ENCODE measurements at regions not wholly inside any gene's neighbourhood (a gene's known extent, or its start where the extent isn't known, plus 50 kb on each side); places are given as distances from the start of the nearest gene placed in this dataset.

DNA sequence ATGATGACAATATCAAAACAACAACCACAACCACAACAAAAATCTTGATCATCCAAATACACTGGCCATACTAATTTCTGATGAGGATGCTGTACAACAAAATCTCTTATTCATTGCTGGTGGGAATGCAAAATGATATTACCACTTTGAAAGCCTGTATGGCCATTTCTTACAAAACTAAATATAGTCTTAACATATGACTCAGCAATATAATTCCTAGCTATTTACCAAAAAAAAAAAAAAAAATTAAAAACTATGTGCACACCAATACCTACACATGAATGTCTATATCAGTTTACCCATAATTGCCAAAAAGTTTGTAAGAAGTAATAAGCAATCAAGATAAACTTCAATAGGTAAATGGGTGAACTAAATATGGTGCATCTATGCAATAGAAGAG is 1379.7 kb downstream of the CDH11 start:
- Mint-ChIP-seq H3K4me1 (no peaks in the 10 kb centered on the region), H3K27me3 (no peaks in the 10 kb centered on the region), H3K4me3 (no peak overlapping the region), H3K9me3 (peaks cover 8 to 59% (median 20%) of the 10 kb centered on the region in 5 donors), H3K36me3 (no peaks in the 10 kb centered on the region), H3K27ac (no peak overlapping the region)
- no peaks in the 10 kb centered on the region for H3K4me1 ChIP-seq (ENCODE audit: insufficient read depth, low read length)
- ChIA-PET POLR2A (no interaction called here), CTCF (no interaction called here)
- no peaks in the 10 kb centered on the region for H3K9me3 ChIP-seq (ENCODE audit: low read length)
- no peaks in the 10 kb centered on the region for H3K36me3 ChIP-seq (ENCODE audit: insufficient read depth, low read length)
- H3K27me3 ChIP-seq (ENCODE audit: insufficient read depth, low read length, poor library complexity, severe bottlenecking), result no peaks in the 10 kb centered on the region
- no peak overlapping the region for H3K4me3 ChIP-seq (ENCODE audit: low read length)
- no peak overlapping the region for H3K27ac ChIP-seq (ENCODE audit: low read depth, low read length)
- DNase-seq, result no peak

DNA sequence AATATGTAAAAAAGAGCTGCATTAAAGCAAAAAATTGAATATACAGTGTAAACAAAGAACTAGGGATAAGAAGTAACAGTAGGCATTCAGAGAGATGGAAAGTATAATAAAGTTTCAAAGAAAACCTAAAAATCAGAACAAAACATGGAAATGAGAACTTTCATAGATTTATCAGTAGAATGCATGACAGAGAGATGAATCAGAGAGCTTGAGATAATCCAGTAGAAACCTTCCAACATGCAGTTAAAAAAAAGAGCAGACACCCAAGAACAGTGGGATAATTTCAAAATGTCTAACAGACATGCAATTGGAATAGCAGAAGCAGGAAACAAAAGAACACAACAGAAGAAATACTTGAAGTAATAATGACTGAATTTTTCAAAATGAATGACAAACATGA is 1384.2 kb downstream of the CDH11 start:
- no peak overlapping the region for H3K27ac ChIP-seq (ENCODE audit: low read depth, low read length)
- H3K4me1 Mint-ChIP-seq, result no peaks in the 10 kb centered on the region
- H3K4me1 ChIP-seq (ENCODE audit: insufficient read depth, low read length), result no peaks in the 10 kb centered on the region
- ChIA-PET CTCF (no interaction called here), POLR2A (no interaction called here)
- no peak overlapping the region for H3K4me3 Mint-ChIP-seq
- no peak overlapping the region for H3K4me3 ChIP-seq (ENCODE audit: low read length)
- peaks cover 1 to 59% (median 21%) of the 10 kb centered on the region in 5 donors for H3K9me3 Mint-ChIP-seq
- DNase-seq, result no peak
- H3K27me3 Mint-ChIP-seq, result no peaks in the 10 kb centered on the region
- H3K27ac Mint-ChIP-seq, result no peak overlapping the region
- H3K27me3 ChIP-seq (ENCODE audit: insufficient read depth, low read length, poor library complexity, severe bottlenecking), result no peaks in the 10 kb centered on the region
- H3K36me3 Mint-ChIP-seq, result no peaks in the 10 kb centered on the region
- no peaks in the 10 kb centered on the region for H3K36me3 ChIP-seq (ENCODE audit: insufficient read depth, low read length)
- H3K9me3 ChIP-seq (ENCODE audit: low read length), result peaks cover 5% of the 10 kb centered on the region

DNA sequence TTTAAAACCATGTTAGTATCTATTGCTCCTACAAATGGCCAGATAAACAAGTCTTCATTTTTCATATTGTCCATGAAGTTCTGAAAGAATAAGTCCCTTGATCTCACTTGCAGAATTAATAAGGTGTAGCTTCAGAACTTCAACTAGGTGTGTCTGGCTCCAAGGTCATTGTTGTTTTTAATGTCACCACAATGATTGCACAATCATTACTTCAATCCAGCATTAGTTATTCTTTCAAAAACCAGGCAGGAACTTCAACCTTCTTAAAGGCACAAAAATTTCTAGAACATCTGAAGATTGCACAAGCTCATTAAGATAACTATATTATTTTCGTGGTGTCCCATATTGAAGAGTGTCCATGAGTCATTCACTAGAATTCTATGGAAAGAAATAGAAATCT is 1386.4 kb downstream of the CDH11 start:
- Histone ChIP-seq H3K9me3 (ENCODE audit: low read length) (peaks cover 9% of the 10 kb centered on the region), H3K27me3 (ENCODE audit: insufficient read depth, low read length, poor library complexity, severe bottlenecking) (no peaks in the 10 kb centered on the region), H3K4me3 (ENCODE audit: low read length) (no peak overlapping the region), H3K4me1 (ENCODE audit: insufficient read depth, low read length) (no peaks in the 10 kb centered on the region), H3K36me3 (ENCODE audit: insufficient read depth, low read length) (no peaks in the 10 kb centered on the region), H3K27ac (ENCODE audit: low read depth, low read length) (no peak overlapping the region)
- H3K27me3 Mint-ChIP-seq, result no peaks in the 10 kb centered on the region
- DNase-seq, result no peak
- no peaks in the 10 kb centered on the region for H3K4me1 Mint-ChIP-seq
- H3K27ac Mint-ChIP-seq, result no peak overlapping the region
- ChIA-PET CTCF (no interaction called here), POLR2A (no interaction called here)
- H3K36me3 Mint-ChIP-seq, result no peaks in the 10 kb centered on the region
- no peak overlapping the region for H3K4me3 Mint-ChIP-seq
- H3K9me3 Mint-ChIP-seq, result peaks cover 4 to 67% (median 19%) of the 10 kb centered on the region in 5 donors

DNA sequence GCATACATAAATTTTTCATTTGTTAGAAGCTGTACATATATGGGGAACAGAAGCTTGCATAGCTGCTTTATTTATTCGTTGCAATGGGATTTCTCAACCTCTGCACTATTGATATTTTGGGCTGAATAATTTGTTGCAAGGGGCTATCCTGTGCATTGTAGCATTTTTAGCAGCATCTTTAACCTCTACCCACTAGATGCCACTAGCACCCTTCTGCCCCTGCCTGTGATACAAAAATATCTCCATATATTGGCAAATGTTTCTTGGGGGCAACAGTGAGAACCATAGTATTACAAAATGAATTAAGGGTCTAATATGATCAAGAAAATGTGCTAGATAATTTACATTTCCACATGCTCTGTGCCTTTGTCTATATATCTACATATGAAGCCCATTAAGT is 1401.0 kb downstream of the CDH11 start:
- H3K4me1 ChIP-seq (ENCODE audit: insufficient read depth, low read length), result no peaks in the 10 kb centered on the region
- no peaks in the 10 kb centered on the region for H3K27me3 Mint-ChIP-seq
- no peak overlapping the region for H3K4me3 Mint-ChIP-seq
- no peaks in the 10 kb centered on the region for H3K4me1 Mint-ChIP-seq
- no peaks in the 10 kb centered on the region for H3K36me3 Mint-ChIP-seq
- no peak overlapping the region for H3K27ac Mint-ChIP-seq
- H3K27me3 ChIP-seq (ENCODE audit: insufficient read depth, low read length, poor library complexity, severe bottlenecking), result no peaks in the 10 kb centered on the region
- H3K9me3 ChIP-seq (ENCODE audit: low read length), result no peaks in the 10 kb centered on the region
- POLR2A ChIA-PET, result no interaction called here
- no peaks in the 10 kb centered on the region for H3K36me3 ChIP-seq (ENCODE audit: insufficient read depth, low read length)
- no peak overlapping the region for H3K27ac ChIP-seq (ENCODE audit: low read depth, low read length)
- CTCF ChIA-PET, result no interaction called here
- no peak overlapping the region for H3K4me3 ChIP-seq (ENCODE audit: low read length)
- no peak for DNase-seq
- H3K9me3 Mint-ChIP-seq, result peaks cover 10 to 48% (median 20%) of the 10 kb centered on the region in 5 donors

DNA sequence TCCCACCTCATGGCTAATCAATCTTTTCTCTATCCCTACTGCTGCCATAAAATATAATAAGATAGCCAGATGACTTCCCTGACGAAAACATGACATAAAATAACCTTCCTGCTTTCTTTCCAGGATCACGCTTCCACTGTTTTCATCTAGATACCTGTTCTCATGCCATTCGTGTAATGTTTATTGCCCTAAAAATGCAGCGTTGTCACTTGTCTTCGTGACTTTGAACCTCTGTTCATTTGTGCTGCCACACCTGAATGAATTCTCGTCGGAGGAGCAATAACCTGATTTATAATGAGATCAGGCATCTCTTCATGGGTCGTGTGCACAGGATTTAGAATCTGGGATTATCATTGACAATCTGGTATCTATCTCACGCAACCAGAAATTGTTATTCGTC is 1401.9 kb downstream of the CDH11 start:
- Histone ChIP-seq H3K4me1 (ENCODE audit: insufficient read depth, low read length) (no peaks in the 10 kb centered on the region), H3K4me3 (ENCODE audit: low read length) (no peak overlapping the region), H3K36me3 (ENCODE audit: insufficient read depth, low read length) (no peaks in the 10 kb centered on the region), H3K27ac (ENCODE audit: low read depth, low read length) (no peak overlapping the region), H3K9me3 (ENCODE audit: low read length) (no peaks in the 10 kb centered on the region), H3K27me3 (ENCODE audit: insufficient read depth, low read length, poor library complexity, severe bottlenecking) (no peaks in the 10 kb centered on the region)
- H3K9me3 Mint-ChIP-seq, result peaks cover 12 to 47% (median 26%) of the 10 kb centered on the region in 5 donors
- POLR2A ChIA-PET, result no interaction called here
- no peak for DNase-seq
- H3K27me3 Mint-ChIP-seq, result no peaks in the 10 kb centered on the region
- CTCF ChIA-PET, result no interaction called here
- no peaks in the 10 kb centered on the region for H3K4me1 Mint-ChIP-seq
- no peak overlapping the region for H3K4me3 Mint-ChIP-seq
- no peak overlapping the region for H3K27ac Mint-ChIP-seq
- no peaks in the 10 kb centered on the region for H3K36me3 Mint-ChIP-seq

DNA sequence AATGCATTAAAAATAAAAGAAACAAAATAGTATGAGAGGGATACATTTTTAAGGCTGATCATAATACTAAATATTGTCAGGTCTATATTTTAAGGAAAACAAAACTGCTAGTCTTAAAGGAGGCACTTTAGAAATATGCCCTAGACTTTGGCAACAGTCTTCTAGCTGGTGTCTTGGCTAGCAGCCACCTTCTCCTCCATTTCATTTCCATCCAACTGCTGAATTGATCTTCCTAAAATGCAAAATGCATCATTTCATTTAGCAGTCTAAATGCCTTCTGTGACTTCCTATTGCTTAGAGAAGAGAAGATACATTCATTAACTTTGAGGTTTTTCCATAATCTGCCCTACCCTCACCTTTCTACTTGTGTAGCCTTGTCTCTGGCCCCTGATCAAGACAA is 1404.1 kb downstream of the CDH11 start:
- Mint-ChIP-seq H3K36me3 (no peaks in the 10 kb centered on the region), H3K9me3 (peaks cover 12 to 49% (median 30%) of the 10 kb centered on the region in 5 donors), H3K27me3 (no peaks in the 10 kb centered on the region), H3K4me1 (no peaks in the 10 kb centered on the region), H3K27ac (peak overlapping the region in 1 of 8 donors; percentile 16), H3K4me3 (no peak overlapping the region)
- Histone ChIP-seq H3K27ac (ENCODE audit: low read depth, low read length) (no peak overlapping the region), H3K4me1 (ENCODE audit: insufficient read depth, low read length) (no peaks in the 10 kb centered on the region), H3K36me3 (ENCODE audit: insufficient read depth, low read length) (no peaks in the 10 kb centered on the region), H3K4me3 (ENCODE audit: low read length) (no peak overlapping the region), H3K27me3 (ENCODE audit: insufficient read depth, low read length, poor library complexity, severe bottlenecking) (no peaks in the 10 kb centered on the region), H3K9me3 (ENCODE audit: low read length) (no peaks in the 10 kb centered on the region)
- no peak for DNase-seq
- CTCF ChIA-PET, result no interaction called here
- POLR2A ChIA-PET, result no interaction called here

DNA sequence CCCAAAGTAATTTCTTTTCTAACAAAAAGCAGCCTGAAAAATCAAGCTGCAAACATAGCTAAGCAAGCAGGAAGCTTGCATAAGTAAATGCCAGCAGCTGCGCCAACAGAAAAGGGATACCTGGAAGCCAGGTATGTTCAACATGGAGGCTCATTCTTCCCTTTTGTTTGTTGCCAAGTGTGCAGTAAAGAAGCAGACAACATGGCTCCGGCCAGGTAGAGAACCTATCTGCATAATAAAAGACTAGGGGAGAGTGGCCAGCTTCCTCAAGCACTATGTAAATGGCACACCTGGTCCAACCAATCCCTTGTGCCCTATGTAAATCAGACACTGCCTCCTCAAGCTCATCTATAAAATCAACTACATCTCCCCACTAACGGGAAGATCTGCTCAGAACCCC is 1407.0 kb downstream of the CDH11 start:
- Histone ChIP-seq H3K36me3 (ENCODE audit: insufficient read depth, low read length) (no peaks in the 10 kb centered on the region), H3K27me3 (ENCODE audit: insufficient read depth, low read length, poor library complexity, severe bottlenecking) (no peaks in the 10 kb centered on the region), H3K27ac (ENCODE audit: low read depth, low read length) (no peak overlapping the region), H3K4me1 (ENCODE audit: insufficient read depth, low read length) (no peaks in the 10 kb centered on the region), H3K9me3 (ENCODE audit: low read length) (no peaks in the 10 kb centered on the region), H3K4me3 (ENCODE audit: low read length) (no peak overlapping the region)
- no peak overlapping the region for H3K4me3 Mint-ChIP-seq
- POLR2A ChIA-PET, result no interaction called here
- H3K9me3 Mint-ChIP-seq, result peaks cover 9 to 43% (median 25%) of the 10 kb centered on the region in 5 donors
- H3K27me3 Mint-ChIP-seq, result no peaks in the 10 kb centered on the region
- H3K36me3 Mint-ChIP-seq, result no peaks in the 10 kb centered on the region
- CTCF ChIA-PET, result no interaction called here
- H3K27ac Mint-ChIP-seq, result no peak overlapping the region
- H3K4me1 Mint-ChIP-seq, result no peaks in the 10 kb centered on the region
- DNase-seq, result no peak

DNA sequence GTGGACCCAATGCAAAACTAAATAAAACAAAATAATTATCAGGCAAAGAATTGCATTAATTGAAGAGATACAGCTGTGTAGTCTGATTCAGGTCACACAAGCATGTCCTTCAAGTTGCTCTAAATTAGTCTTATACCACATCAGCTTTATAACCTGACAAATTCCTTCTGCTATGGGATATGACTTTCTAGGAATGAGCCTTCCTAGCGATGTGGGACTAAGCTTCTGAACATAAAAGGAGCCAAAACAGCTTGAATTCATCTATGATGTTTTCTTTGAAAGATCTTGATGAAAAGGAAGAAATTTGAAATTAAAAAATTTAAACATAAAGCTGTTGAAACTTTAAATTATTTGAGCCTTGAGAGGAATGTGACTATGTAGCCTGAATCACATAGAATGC is 1409.1 kb downstream of the CDH11 start:
- peaks cover 6 to 53% (median 23%) of the 10 kb centered on the region in 5 donors for H3K9me3 Mint-ChIP-seq
- no peak overlapping the region for H3K4me3 ChIP-seq (ENCODE audit: low read length)
- H3K27ac Mint-ChIP-seq, result no peak overlapping the region
- H3K27ac ChIP-seq (ENCODE audit: low read depth, low read length), result no peak overlapping the region
- no peaks in the 10 kb centered on the region for H3K4me1 ChIP-seq (ENCODE audit: insufficient read depth, low read length)
- H3K27me3 Mint-ChIP-seq, result no peaks in the 10 kb centered on the region
- ChIA-PET CTCF (no interaction called here), POLR2A (no interaction called here)
- no peak overlapping the region for H3K4me3 Mint-ChIP-seq
- no peak for DNase-seq
- H3K36me3 ChIP-seq (ENCODE audit: insufficient read depth, low read length), result no peaks in the 10 kb centered on the region
- H3K9me3 ChIP-seq (ENCODE audit: low read length), result no peaks in the 10 kb centered on the region
- H3K4me1 Mint-ChIP-seq, result no peaks in the 10 kb centered on the region
- no peaks in the 10 kb centered on the region for H3K36me3 Mint-ChIP-seq
- no peaks in the 10 kb centered on the region for H3K27me3 ChIP-seq (ENCODE audit: insufficient read depth, low read length, poor library complexity, severe bottlenecking)

DNA sequence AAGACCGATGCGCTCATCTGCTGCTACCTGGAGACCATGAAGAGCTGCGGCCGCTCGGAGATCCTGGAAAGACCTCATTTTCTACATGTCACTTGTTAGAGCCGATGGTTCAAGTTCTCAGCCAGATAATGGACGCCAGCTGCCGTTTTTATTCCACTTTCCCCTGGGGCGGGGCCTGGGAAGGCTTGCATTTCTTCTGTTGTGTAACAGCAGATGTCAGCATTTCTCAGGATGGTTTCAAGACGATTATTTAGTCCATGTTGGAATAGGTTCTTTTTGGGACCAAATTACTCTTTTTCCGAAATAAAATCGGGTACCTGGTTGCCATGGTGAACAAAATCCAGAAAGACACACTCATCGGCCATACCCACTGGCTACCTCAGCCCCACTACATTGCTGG is 1418.3 kb downstream of the CDH11 start:
- POLR2A ChIA-PET, result no interaction called here
- Histone ChIP-seq H3K4me3 (ENCODE audit: low read length) (no peak overlapping the region), H3K4me1 (ENCODE audit: insufficient read depth, low read length) (no peaks in the 10 kb centered on the region), H3K27me3 (ENCODE audit: insufficient read depth, low read length, poor library complexity, severe bottlenecking) (no peaks in the 10 kb centered on the region), H3K27ac (ENCODE audit: low read depth, low read length) (no peak overlapping the region), H3K9me3 (ENCODE audit: low read length) (no peaks in the 10 kb centered on the region), H3K36me3 (ENCODE audit: insufficient read depth, low read length) (no peaks in the 10 kb centered on the region)
- no peak for DNase-seq
- CTCF ChIA-PET, result no interaction called here
- Mint-ChIP-seq H3K9me3 (peaks cover 24 to 46% (median 27%) of the 10 kb centered on the region in 5 donors), H3K27me3 (no peaks in the 10 kb centered on the region), H3K36me3 (peaks cover 0 to 1% (median 0%) of the 10 kb centered on the region in 3 donors), H3K4me3 (no peak overlapping the region), H3K27ac (no peak overlapping the region), H3K4me1 (no peaks in the 10 kb centered on the region)

Measured in CD8-positive, alpha-beta memory T cell (primary cell).